GM21360 (cell line): ENCODE measurements at regions not wholly inside any gene's neighbourhood (a gene's known extent, or its start where the extent isn't known, plus 50 kb on each side); places are given as distances from the start of the nearest gene placed in this dataset.
"Not testable (repeated sequence)": the region's sequence is repeated elsewhere in the genome, so short reads cannot be mapped to it uniquely, and the experiment has no call there.

Experiments
- ATAC-seq: cut with Tn5 transposase; IDR thresholded peaks from one replicate; pipeline ENCODE4 v1.9.1; 2021; ENCODE audit warnings: mild to moderate bottlenecking, moderate library complexity; ENCODE audit not compliant: unreplicated experiment

DNA sequence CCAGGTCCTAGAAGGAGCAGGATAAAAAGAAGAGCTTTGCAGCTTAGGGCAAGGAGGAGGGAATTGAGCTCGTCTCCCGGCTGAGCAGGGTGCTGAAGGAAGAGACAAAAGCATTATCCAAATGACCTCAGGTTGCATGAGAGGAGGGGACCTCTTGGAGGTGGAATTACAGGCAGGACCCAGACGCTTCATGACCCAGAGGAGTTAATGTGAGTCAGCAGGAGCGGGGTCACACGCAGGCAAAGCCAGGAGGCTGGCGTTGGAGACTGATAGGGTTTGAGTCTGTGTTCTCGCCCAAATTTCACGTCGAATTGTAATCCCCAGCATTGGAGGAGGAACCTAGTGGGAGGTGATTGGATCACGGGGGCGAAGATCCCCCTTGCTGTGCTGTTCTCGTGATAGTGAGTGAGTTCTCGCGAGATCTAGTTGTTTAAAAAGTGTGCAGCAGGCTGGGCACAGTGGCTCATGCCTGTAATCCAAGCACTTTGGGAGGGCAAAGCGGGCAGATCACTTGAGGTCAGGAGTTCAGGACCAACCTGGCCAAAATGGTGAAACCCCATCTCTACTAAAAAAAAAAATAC, 63.7 kb upstream of the AUTS2 start:
- no peak for ATAC-seq

DNA sequence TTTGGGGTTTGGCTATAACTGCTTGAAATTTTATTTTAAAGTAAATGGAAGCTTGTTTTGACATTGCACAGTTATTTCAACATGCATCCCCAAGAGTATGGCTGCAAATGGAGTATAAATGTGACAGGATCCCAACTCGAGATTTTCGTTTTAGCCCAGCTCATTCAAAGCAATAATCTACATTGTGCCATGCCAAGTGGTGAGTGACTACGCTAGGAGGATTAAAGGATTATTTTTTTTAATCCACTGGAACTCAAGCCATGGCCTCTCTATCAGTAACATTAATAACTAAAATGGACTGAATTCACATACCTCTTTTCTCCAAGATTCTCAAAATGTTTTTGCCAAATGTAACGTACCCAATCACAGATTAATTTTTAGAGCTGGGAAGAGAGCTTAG, 60.6 kb upstream of the AUTS2 start:
- ATAC-seq = no peak

DNA sequence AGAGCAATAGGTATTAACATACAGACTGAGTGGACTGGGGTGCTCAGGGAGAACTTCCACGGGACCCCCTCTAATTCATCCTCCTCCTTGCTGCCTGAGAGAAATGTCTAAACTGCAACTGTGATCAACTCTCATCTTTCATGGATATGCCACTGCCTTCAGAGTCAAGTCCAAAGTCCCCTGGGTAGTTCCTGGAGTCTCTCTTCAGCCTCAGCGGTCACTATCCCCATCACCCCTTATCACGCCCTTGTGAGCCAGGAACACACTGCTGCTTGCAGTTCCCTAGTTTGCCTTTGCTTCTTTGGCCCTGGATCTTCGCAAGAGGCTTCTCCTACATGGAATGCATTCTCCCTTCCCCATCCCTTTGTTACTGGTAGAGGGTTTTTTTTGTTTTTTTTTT, 58.7 kb upstream of the AUTS2 start:
- ATAC-seq = no peak

DNA sequence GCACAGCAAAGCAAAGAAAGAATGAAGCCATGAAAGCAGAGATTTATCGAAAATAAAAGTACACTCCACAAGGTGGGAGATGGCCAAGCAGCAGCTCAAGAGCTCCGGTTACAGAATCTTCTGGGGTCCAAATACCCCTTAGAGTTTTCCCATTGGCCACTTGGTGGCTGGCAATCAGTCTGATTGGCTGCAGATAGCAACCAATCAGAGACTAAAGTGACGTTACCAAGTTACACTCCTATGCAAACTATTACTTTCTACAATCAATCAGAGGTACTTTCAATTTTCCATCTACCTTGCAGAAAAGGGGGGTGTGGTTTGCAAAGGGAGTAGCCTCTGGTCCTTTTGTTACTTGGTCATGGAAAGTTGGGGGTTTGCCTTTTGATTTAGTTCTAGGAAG, 58.0 kb upstream of the AUTS2 start:
- ATAC-seq = no peak

DNA sequence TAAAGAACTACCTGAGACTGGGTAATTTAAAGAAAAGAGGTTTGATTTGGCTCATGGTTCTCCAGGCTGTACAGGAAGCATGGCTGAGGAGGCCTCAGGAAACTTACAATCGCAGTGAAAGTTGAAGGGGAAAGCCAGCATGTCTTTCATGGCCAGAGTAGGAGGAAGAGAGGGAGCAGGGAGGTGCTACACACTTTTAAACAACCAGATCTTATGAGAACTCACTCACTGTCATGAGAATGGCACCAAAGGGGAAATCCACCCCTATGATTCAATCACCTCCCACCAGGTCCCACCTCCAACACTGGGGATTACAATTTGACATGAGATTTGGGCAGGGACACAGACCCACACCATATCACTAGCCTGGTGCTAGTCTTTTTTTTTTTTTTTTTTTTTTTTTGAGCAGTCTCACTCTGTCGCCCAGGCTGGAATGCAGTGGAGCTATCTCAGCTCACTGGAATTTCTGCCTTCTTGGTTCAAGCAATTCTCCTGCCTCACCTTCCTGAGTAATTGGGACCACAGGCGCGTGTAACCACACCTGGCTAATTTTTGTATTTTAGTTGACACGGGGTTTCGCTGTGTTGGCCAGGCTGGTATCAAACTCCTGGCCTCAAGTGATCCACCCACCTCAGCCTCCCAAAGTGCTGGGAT, 56.4 kb upstream of the AUTS2 start:
- not testable (repeated sequence) for ATAC-seq

DNA sequence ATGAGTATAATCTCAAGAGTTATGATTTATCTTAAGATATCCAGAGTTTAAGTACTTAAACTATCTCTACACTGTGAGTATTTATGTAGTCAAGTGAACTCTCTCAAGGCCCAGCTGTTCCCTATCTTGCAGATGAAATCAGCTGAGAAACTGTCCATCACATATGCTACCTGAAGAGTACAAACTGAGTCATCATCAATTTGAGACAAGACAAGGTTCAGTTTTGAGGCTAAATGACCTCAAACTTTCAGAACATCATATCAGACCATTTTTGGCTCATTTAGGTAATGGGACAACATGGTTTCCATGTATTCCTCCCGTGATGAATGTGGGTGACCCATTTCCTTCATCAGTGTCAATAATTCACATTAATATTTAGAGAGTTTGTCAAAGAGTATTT, 53.1 kb upstream of the AUTS2 start:
- ATAC-seq = no peak
